IMR-90 (cell line): ENCODE measurements at regions not wholly inside any gene's neighbourhood (a gene's known extent, or its start where the extent isn't known, plus 50 kb on each side); places are given as distances from the start of the nearest gene placed in this dataset.

Experiments used
- ATAC-seq: fragments of 200-7000 bp; cut with Tn5 transposase; 2 replicates; pipeline ENCODE4 v1.9.1; 2020; ENCODE audit warnings: low read depth, mild to moderate bottlenecking, moderate library complexity
- BruUV-seq: library from RNA; stranded (reverse); fragments of 400-500 nt; replicated peaks from 2 replicates; lab custom pipeline; 2021; lab: Mats Ljungman, UMichigan
- CTCF ChIA-PET: fragments of 300-600 bp; formaldehyde crosslinking; extraction: SDS; loops from one replicate; lab custom pipeline; 2021; ENCODE audit warnings: antibody characterized with exemption; lab: Yijun Ruan, JAX
- POLR2A ChIA-PET: fragments of 300-600 bp; sonication (Branson Sonifier 250); formaldehyde crosslinking; loops from one replicate; lab custom pipeline; 2022; ENCODE audit warnings: antibody characterized with exemption; ENCODE audit not compliant: unreplicated experiment; lab: Charles Lee
- DNase-seq: peaks from one replicate; pipeline ENCODE4 v3.0.0; 2013
- H2AFZ ChIP-seq: replicated peaks from 2 replicates; pipeline ENCODE3; 2013; ENCODE audit warnings: low read length, mild to moderate bottlenecking; ENCODE audit not compliant: poor library complexity
- H2AK5ac ChIP-seq: 2 replicates; pipeline ENCODE4 v1.6.1; 2013; ENCODE audit warnings: low read depth, low read length, inconsistent platforms
- H2AK9ac ChIP-seq: replicated peaks from 2 replicates; pipeline ENCODE3; 2013; ENCODE audit warnings: mild to moderate bottlenecking, low read depth, low read length, moderate library complexity; ENCODE audit not compliant: poor library complexity
- H2BK120ac ChIP-seq: 2 replicates; pipeline ENCODE4 v1.6.1; 2013; ENCODE audit warnings: low read depth, low read length, inconsistent platforms
- H2BK15ac ChIP-seq: 3 replicates; pipeline ENCODE4 v1.6.1; 2013; ENCODE audit warnings: low read depth, low read length, inconsistent platforms
- H2BK20ac ChIP-seq: 2 replicates; pipeline ENCODE4 v1.6.1; 2013; ENCODE audit warnings: low read depth, mild to moderate bottlenecking, inconsistent platforms, low read length, moderate library complexity
- H2BK5ac ChIP-seq: 2 replicates; pipeline ENCODE4 v1.6.1; 2013; ENCODE audit warnings: mild to moderate bottlenecking, low read depth, low read length, inconsistent platforms; ENCODE audit not compliant: poor library complexity, severe bottlenecking
- H3K14ac ChIP-seq: replicated peaks from 2 replicates; pipeline ENCODE4 v1.6.1; 2013; ENCODE audit warnings: low read depth, low read length, inconsistent platforms
- H3K18ac ChIP-seq: 2 replicates; pipeline ENCODE4 v1.6.1; 2013; ENCODE audit warnings: low read depth, low read length, control low read depth
- H3K23ac ChIP-seq: 2 replicates; pipeline ENCODE4 v1.6.1; 2013; ENCODE audit warnings: low read depth, low read length, inconsistent platforms
- H3K27ac ChIP-seq: 2 replicates; pipeline ENCODE4 v1.5.1; 2013; ENCODE audit warnings: mild to moderate bottlenecking, control low read depth, low read length; ENCODE audit not compliant: insufficient read depth
- H3K27me3 ChIP-seq: 2 replicates; pipeline ENCODE4 v1.6.1; 2013; ENCODE audit warnings: low read length; ENCODE audit not compliant: control insufficient read depth, insufficient read depth
- H3K36me3 ChIP-seq: 2 replicates; pipeline ENCODE4 v1.6.1; 2013; ENCODE audit warnings: low read length, mixed read lengths; ENCODE audit not compliant: control insufficient read depth, insufficient read depth
- H3K4ac ChIP-seq: 2 replicates; pipeline ENCODE4 v1.6.1; 2013; ENCODE audit warnings: low read depth, low read length, inconsistent platforms
- H3K4me1 ChIP-seq: 2 replicates; pipeline ENCODE4 v1.6.1; 2013; ENCODE audit warnings: low read length, mixed read lengths; ENCODE audit not compliant: control insufficient read depth, insufficient read depth
- H3K4me2 ChIP-seq: 2 replicates; pipeline ENCODE4 v1.6.1; 2013; ENCODE audit warnings: low read depth, mild to moderate bottlenecking, control low read depth, low read length, moderate library complexity
- H3K4me3 ChIP-seq: 2 replicates; pipeline ENCODE4 v1.5.1; 2013; ENCODE audit warnings: low read depth, mild to moderate bottlenecking, control low read depth, low read length, moderate library complexity; ENCODE audit not compliant: insufficient read depth
- H3K56ac ChIP-seq: 2 replicates; pipeline ENCODE4 v1.6.1; 2013; ENCODE audit warnings: low read length, inconsistent platforms; ENCODE audit not compliant: insufficient read depth; ENCODE audit errors: extremely low read depth
- H3K79me1 ChIP-seq, 2 experiments: 2 replicates each; pipeline ENCODE4 v1.6.1; 2013; ENCODE audit warnings: low read length in 2 of 2, inconsistent platforms in 1 of 2, low read depth in 1 of 2
- H3K9ac ChIP-seq: 2 replicates; pipeline ENCODE4 v1.6.1; 2013; ENCODE audit warnings: low read depth, low read length, control low read depth
- H3K9me1 ChIP-seq: 2 replicates; pipeline ENCODE4 v1.6.1; 2013; ENCODE audit warnings: low read length, inconsistent platforms; ENCODE audit not compliant: insufficient read depth
- H3K9me3 ChIP-seq: 2 replicates; pipeline ENCODE4 v1.6.1; 2013; ENCODE audit warnings: low read length; ENCODE audit not compliant: control insufficient read depth, insufficient read depth
- H4K20me1 ChIP-seq: 2 replicates; pipeline ENCODE4 v1.6.1; 2013; ENCODE audit warnings: low read length, inconsistent platforms; ENCODE audit not compliant: insufficient read depth
- H4K5ac ChIP-seq: 2 replicates; pipeline ENCODE4 v1.6.1; 2013; ENCODE audit warnings: mild to moderate bottlenecking, low read depth, low read length, control low read depth
- H4K8ac ChIP-seq, 2 experiments: 2 replicates each; pipeline ENCODE4 v1.6.1; 2013; ENCODE audit warnings: low read depth in 2 of 2, low read length in 2 of 2, control low read depth in 1 of 2, inconsistent platforms in 1 of 2
- H4K91ac ChIP-seq: 2 replicates; pipeline ENCODE4 v1.6.1; 2013; ENCODE audit warnings: low read depth, low read length, inconsistent platforms; ENCODE audit not compliant: insufficient read depth
- BHLHE40 ChIP-seq: fragments of 150-350 bp; IDR thresholded peaks from 2 replicates; pipeline ENCODE4 v1.6.1; 2016; ENCODE audit warnings: mild to moderate bottlenecking, low read depth, low read length
- CEBPB ChIP-seq: IDR thresholded peaks from 2 replicates; pipeline ENCODE4 v1.6.1; 2012; ENCODE audit warnings: low read depth, low read length, improper control_type of control experiment
- CHD1 ChIP-seq: IDR thresholded peaks from 2 replicates; pipeline ENCODE4 v1.6.1; 2012; ENCODE audit warnings: low read depth, low read length, improper control_type of control experiment
- CTCF ChIP-seq: conservative IDR thresholded peaks from 2 replicates; pipeline ENCODE4 v1.5.1; 2012; ENCODE audit warnings: mild to moderate bottlenecking, low read depth, low read length, improper control_type of control experiment
- ELK1 ChIP-seq: fragments of 150-350 bp; IDR thresholded peaks from 2 replicates; pipeline ENCODE4 v1.6.1; 2016; ENCODE audit warnings: low read depth, mild to moderate bottlenecking, low read length, moderate library complexity, borderline replicate concordance
- FOS ChIP-seq: fragments of 150-350 bp; IDR thresholded peaks from 2 replicates; pipeline ENCODE4 v1.6.1; 2016; ENCODE audit warnings: low read depth, low read length
- MAFK ChIP-seq: IDR thresholded peaks from 2 replicates; pipeline ENCODE4 v1.6.1; 2012; ENCODE audit warnings: low read depth, low read length, improper control_type of control experiment
- MXI1 ChIP-seq: IDR thresholded peaks from 2 replicates; pipeline ENCODE4 v1.6.1; 2012; ENCODE audit warnings: low read depth, mild to moderate bottlenecking, low read length, moderate library complexity, borderline replicate concordance
- NFE2L2 ChIP-seq: fragments of 150-350 bp; IDR thresholded peaks from 2 replicates; pipeline ENCODE4 v1.6.1; 2016; ENCODE audit warnings: low read depth, mild to moderate bottlenecking, low read length
- RAD21 ChIP-seq: IDR thresholded peaks from 2 replicates; pipeline ENCODE4 v1.6.1; 2012; ENCODE audit warnings: low read length, improper control_type of control experiment
- SMC3 ChIP-seq: fragments of 150-350 bp; IDR thresholded peaks from 2 replicates; pipeline ENCODE4 v1.6.1; 2016; ENCODE audit warnings: low read depth, mild to moderate bottlenecking, antibody characterized with exemption, low read length, moderate library complexity
- USF2 ChIP-seq: fragments of 150-350 bp; IDR thresholded peaks from 2 replicates; pipeline ENCODE4 v1.6.1; 2017; ENCODE audit warnings: mild to moderate bottlenecking, antibody characterized with exemption, low read length, low read depth
- WGBS, 2 experiments: methylation state at CpG; one replicate each; pipeline versions ENCODE4 v1.1.5 to v1.1.7; 2013; ENCODE audit warnings: missing lambda C conversion rate in 2 of 2; ENCODE audit not compliant: insufficient read length in 1 of 2; ENCODE audit errors: extremely low coverage in 2 of 2; 5-methylcytosine and 5-hydroxymethylcytosine counted together
- dilution Hi-C: fragments of 300-500 bp; cut with HindIII; formaldehyde crosslinking; loops from one replicate; pipeline ENCODE4 v1.14.3; 2018; ENCODE audit warnings: low sequenced_read_pairs; ENCODE audit not compliant: unreplicated experiment
- in situ Hi-C: fragments of 300-500 bp; cut with MboI; formaldehyde crosslinking; loops from 3 replicates; pipeline ENCODE4 v1.14.3; 2019; ENCODE audit warnings: low sequenced_read_pairs, inconsistent platforms, mixed read lengths
- intact Hi-C: fragments of 100-400 bp; cut with micrococcal nuclease; formaldehyde crosslinking; loops from 2 replicates; pipeline ENCODE4 v1.10.0; 2022

- Histone ChIP-seq H2BK20ac (no peak overlapping the region), H3K9ac (no peak overlapping the region), H3K79me1 (no peaks in the 10 kb centered on the region), H3K4ac (no peak overlapping the region), H2BK15ac (no peak overlapping the region), H4K20me1 (no peaks in the 10 kb centered on the region), H2AFZ (no peak overlapping the region), H4K91ac (no peak overlapping the region), H3K9me3 (no peaks in the 10 kb centered on the region), H3K4me1 (no peaks in the 10 kb centered on the region; the same call in 1 of the 2 replicates), H2BK120ac (no peak overlapping the region), H4K8ac (no peak overlapping the region), H2AK9ac (no peak overlapping the region), H3K4me3 (no peak overlapping the region), H3K23ac (no peak overlapping the region), H3K14ac (no peak overlapping the region), H3K56ac (no peak overlapping the region), H3K9me1 (no peaks in the 10 kb centered on the region), H3K27me3 (no peaks in the 10 kb centered on the region), H3K18ac (no peak overlapping the region), H3K36me3 (no peaks in the 10 kb centered on the region), H3K27ac (no peak overlapping the region), H3K4me2 (no peak overlapping the region), H4K5ac (no peak overlapping the region), H2AK5ac (no peak overlapping the region), H2BK5ac (no peak overlapping the region)
- no peak for ATAC-seq
- in situ Hi-C loops: no loop called here
- no peak for DNase-seq
- intact Hi-C loops: no loop called here
- dilution Hi-C loops: no loop called here
- no CpG with 5 or more reads among the region's 2 CpGs for WGBS, 2 experiments
- POLR2A ChIA-PET: no interaction called here
- CTCF ChIA-PET: no interaction called here
- no TSS peak for BruUV-seq
- TF ChIP-seq MXI1 (no peak), BHLHE40 (no peak), SMC3 (no peak), NFE2L2 (no peak), CEBPB (no peak), RAD21 (no peak), FOS (no peak), CHD1 (no peak), ELK1 (no peak), USF2 (no peak), CTCF (no peak), MAFK (no peak)
Measured at GRCh38 chr10:90227786-90228185, 526.4 kb downstream of the KIF20B start.
